OCI-M1 (cell line): ENCODE measurements at regions not wholly inside any gene's neighbourhood (a gene's known extent, or its start where the extent isn't known, plus 50 kb on each side); places are given as distances from the start of the nearest gene placed in this dataset.

Experiments used
- DNase-seq: peaks from one replicate; lab custom pipeline; 2025; lab: John Stamatoyannopoulos, UW

DNA sequence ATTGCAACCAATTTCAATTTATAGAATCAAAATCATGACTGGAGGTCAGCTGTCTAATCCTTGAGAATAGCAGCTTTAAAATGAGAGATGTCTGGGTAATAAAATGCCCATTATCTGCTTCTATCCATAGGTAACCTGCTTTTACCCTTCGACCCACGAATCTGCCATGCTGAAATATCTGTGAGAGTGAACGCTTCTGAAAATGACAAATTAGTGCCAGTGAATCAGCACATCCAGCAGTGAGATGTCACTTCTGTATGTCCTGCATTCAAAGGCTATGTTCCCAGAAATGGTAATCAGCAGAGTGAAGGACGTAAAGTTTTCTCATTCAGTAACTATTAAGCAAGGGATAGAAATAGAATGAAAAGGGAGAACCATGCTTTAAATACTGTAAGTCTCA is 532.4 kb upstream of the ITGA1 start:
- DNase-seq = no peak

DNA sequence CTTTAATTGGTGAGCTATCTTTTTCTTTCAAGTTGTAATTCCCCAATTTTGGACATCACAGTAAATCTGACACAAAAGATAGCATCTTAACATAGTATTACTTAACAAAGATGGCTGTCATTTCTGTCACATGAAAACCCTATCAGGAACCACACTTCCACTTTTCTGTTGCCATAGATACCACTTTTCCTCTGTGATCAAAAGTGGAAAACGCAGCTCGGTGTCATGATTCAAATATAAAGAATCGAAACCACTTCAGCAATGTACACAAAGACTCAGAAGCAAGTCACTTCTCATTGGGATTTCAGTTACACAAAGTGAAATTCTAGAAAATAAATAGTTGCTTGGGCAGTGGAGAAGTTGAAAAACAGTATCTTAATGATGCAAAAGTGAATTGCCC is 524.9 kb upstream of the ITGA1 start:
- DNase-seq = peak; percentile 52

DNA sequence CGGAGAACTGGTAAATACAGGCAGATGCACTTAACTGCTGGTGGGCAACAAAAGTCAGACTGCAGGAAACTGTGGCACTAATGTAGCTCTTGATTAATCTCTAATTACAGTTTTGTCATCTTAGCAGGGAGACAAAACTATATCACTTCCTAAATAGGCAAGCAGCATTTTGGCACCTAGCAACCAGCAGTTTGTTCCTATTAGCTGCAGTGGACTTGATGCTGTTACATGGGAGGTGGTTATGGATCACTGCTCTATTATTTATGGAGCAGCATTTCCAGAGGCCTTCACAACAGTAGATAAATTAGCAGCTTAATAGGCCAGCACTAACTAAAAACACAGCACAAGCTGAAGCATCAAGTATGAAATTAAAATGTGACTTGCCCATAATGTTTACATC is 518.3 kb upstream of the ITGA1 start:
- DNase-seq = peak; percentile 16

DNA sequence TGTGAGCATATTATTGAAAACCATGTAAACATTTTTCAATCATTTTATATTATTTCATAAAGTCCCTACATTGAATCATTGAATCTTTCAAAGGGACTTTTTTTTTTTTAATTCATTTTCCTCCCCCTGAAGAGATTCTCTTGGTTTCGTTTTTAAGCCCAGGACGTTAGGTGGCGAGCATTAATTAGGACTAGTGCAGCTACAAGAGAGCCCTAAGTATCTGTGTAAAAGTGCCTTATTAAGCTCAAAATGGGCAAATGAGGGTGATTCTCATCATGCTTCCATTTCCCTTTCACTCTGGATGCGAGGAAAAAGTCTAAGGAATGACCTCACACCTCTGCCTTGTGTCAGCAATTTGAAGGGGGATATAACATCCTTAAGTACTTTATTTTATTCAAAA is 517.9 kb upstream of the ITGA1 start:
- DNase-seq = peak; percentile 26

DNA sequence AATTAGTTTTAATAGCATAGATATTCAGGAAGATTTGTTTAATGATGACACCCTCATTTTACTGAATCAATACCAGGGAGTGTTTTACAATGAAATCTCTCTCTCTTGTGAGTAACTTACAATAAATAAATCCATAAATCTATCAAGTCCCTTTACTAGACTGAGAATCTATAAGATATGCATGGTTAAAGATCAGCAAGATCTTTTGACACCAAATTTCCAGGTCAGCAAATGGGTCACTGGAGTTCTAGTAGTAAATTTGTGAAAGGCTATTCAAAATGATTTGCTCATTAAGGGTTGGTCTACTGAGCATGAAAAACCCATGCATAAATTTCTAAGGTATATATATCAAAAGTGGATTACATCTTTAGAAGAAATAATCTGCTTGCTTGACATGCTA is 512.1 kb upstream of the ITGA1 start:
- DNase-seq = no peak

DNA sequence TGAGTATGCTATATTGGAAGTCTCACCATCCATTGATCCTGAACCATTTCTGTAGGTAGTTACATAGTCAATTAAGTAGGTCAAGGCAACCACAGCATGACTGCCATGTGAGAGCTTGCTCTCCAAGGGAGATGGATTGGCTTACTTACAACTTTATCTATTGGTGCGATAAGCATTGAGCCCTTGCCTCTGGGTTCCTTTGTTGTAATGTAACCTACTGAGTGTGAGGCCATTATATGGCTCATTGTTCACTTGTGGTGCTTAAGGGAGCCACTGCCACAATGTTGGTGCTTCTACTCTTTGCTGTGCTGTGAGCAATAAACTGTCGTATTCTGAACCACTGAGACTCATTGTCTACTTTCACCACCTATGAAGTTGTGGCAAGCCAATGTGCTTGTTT is 510.6 kb upstream of the ITGA1 start:
- no peak for DNase-seq

DNA sequence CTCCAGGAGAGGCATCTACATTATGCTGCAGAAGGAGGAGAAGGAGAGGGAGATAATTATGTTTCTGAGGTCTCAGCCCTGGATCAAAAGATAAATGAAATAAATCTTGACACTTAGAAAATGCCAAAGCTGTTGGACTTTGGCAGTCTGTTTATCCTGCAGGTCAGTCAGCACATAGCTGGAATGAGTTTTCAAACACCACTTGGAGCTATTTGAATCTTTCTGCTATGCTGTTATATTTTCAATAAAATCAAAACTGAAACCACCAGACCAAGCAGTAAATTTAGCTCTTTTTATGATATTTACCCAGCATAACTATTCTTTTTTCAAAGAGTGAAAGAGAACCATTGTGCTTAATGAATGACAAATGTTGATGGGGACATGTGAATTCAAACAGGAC is 505.1 kb upstream of the ITGA1 start:
- DNase-seq = no peak

DNA sequence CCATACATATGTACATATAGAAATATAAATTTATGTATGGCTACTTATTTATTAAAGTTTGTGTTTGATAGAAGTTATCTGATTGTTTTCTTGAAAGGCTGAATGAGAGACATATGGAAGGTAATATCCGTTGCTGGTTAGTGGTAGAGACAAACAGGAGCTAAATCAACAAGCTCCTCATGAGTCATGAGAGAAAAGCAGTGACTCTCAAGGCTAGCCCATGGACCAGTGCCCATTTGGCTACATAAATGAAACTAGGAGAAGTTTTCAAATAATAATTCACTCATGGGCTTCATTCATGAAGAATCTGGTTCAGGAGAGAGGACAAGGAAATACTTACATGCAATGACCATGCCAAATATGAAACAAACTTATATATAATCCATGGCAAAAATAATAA is 504.5 kb upstream of the ITGA1 start:
- no peak for DNase-seq

DNA sequence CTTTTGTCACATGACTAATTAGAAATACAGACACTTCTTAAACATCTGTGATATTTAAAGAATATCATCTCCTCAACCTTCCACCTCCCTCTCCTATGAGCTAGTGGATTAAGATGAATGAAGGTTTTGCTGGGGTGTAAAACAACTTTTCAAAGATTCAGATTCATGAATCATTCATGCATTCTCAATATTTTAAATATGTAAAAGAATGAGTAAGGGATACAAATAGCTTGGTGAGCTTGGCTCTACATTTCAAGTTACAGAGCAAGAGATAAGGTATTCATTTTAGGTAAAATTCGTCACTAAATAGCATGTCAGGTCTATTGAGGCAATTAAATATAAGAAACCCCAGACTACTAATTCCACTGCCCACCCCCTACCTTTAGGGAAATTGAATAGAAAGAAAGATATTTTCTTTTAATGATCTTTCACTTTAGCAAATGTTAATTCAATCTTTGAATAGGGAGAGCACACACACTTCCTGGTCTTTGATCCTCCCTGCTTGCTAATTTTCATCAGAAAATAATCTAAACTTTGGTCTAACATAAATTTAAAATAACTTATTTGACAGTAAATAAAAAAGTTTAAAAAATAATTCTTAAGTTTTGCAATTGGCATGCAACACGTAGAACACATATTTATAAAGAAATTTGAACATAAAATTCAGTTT is 486.9 kb upstream of the ITGA1 start:
- DNase-seq = no peak

DNA sequence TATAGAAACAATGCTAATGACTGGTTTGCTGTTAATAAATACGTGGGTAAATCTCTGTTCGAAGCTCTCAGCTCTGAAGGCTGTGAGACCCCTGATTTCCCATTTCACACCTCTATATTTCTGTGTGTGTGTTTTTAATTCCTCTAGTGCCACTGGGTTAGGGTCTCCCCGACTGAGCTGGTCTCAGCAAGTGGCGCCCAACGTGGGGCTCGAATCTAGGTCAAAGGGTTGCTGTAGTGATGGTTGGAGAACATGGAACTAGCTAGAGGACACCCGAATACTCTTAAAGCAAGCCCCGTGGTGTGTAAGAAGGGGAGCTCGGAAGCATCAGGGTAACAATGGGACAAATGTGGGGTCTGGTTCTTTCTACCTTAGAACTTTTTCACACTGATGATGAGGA is 482.9 kb upstream of the ITGA1 start:
- DNase-seq = peak; percentile 4

DNA sequence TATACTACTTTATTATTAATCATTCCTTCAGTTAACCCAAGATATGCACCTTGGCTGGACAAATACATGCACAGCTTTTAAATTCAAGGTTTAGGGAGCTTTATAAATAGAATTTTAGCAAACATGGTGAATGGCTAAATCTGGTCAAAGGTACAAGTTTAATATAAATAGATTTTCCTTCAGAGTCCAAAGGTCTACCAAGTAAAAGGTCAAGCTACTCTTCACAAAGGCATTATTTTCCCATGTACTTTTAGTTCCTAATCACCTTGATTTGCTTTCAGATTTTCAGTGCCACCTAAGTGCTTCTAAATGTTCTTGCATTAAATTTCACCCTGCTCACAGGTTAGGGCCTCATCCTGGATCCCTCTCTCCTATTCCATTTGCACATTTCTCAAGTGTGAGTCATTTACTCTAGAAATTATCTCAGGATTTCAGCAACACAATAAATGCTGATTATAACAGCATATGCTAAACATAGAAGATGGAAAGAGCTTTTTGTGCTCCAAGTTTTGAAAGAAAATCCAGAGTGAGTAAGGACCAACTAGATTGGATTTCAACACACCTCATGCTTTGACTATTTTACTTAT is 459.4 kb upstream of the ITGA1 start:
- no peak for DNase-seq

DNA sequence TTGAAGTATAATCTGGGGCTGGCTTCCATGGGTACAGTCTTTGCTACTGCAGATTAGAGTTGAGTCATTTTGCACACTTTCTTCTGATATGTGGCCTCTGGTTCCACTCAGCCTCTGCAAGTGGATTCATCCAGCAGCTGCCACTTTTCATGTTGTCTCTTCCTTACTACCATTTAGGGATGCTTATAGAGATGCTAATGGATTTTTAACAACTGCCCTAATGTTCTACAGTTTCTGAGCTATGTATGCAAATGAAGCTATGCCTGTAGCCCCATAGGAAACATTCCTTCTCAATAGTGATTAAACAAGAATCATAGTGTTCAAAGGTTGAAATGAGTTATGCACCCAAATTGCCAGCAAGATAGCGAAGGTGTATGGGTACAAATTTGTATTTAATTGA is 456.0 kb upstream of the ITGA1 start:
- no peak for DNase-seq

DNA sequence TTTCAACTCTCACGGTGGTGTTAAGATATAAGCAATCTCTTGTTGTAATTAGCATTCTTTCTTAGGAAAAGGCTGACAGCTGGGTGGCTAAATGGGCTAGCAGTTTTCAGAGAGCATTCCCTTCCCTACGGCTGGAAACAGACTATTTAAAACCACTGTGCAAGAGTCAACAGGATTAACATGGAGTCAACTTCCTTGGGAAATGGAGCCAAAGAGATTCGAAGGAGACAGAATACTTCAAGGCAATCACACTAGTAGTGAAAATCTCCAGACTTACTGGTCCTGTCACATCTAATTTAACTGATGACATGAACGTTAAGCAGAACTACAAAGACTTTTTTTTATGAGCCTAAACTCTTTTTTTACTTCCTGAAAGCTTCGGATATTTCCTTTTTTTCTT is 453.3 kb upstream of the ITGA1 start:
- DNase-seq = no peak

DNA sequence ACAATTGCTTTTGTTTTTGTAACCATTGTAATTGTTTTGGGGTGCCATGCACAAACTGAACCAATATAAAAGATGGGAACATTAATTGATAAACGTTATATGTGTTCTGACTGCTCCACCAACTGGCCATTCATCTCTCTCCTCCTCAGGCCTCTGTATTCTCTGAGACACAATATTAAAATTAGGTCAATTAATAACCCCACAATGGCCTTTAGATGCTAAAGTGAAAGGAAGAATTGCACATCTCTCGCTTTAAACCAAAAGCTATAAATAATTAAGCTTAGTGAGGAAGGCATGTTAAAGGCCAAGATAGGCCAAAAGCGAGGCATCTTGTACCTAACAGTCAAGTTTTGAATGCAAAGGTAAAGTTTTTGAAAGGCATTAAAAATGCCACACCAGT is 448.4 kb upstream of the ITGA1 start:
- DNase-seq = no peak

DNA sequence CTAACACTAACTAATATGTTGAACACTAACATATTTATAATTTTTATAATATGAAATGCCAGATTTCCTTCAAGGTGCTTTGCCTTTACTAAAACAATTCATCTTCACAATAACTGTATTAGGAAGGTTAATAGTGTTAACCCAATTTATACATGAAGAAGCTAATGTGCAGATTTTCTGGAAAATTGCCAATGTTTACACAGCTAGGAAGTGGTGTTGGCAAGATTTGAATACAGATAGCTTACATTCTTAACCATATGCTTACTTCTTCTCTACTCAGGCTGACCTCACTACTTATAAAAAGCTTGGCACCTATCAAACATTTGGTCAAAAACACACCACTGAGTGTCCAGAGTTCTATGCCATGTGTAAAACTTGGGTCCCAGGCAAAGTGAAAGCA is 445.4 kb upstream of the ITGA1 start:
- no peak for DNase-seq

DNA sequence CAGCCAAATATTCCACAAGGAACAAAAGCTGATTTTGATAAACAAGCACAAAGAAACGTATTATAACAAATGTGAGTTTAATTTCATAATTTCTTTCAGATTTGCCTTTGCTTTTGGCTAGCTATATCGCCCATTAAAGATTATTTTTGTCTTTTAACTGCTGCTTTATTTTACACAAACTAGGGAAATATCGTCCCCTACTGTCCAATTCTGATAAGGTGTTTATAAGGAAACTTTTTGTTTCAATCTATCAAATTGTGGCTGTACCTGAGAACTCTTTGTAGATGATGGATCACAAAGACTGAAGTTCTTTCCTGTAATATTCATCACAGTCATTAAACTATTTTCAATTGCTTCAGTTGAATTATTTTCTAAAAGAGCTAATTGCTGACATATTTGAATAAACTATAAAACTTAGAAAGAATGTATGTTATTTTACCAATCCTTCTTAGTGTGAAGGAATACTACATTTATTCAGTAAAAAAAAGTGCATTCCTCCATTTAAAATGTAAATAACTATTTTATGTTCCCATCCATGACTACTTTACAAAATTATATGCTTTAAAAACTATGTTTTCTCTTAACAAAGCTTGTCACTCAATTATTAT is 431.3 kb upstream of the ITGA1 start:
- peak; percentile 54 for DNase-seq

DNA sequence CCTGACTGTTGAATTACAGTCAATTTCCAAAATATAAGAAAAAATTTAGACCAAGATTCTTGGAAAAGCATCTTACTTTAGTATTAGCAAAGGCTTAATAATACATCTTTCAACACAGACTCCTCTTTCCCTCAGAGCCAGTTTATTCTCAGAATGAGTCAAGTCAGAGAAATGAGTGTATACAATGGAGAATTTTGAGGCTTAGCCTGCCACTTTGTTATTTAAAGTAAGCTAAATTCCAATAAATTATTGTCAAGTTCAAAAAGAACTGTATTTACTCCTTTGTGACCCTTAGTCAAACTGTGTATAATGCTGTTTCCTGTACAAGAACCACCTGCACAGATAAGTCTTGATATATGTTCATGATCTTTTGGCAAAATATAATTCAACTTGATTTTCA is 428.5 kb upstream of the ITGA1 start:
- no peak for DNase-seq

DNA sequence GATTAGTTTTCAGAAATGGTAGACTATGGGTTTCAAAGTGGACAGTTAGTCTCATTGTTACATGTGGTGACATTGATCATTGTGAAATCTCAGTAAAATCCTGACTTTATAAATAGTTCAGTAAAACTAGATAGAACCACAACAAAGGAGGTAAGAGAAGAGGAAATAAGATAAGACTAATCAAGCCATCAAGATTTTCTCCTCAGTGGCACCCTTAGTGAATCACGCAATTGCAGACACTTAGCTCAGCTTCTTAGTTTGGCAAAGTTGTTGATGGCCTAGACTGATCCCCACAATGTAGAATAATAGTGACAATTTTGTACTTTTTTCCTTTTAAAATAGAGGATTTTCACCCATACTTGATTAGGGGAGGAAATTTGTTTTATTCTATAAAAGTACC is 426.7 kb upstream of the ITGA1 start:
- DNase-seq = no peak

DNA sequence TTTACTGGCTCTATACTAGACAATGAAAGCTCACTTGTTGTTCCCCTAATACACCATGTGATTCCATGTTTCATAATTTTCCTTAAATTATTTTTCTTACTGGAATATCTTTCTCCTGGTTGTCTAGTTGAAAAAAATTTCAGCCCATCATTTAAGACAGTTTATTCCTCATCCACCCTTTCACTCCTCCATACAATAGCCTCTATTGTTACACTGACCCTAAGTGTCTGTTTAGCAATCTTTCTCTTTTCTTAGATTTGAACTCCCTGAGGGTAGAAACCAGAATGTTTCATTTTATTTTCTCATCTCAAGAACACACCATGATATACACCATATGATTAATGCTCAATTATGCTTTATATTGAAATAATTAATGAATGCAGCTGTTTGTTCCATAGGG is 413.4 kb upstream of the ITGA1 start:
- DNase-seq = no peak

DNA sequence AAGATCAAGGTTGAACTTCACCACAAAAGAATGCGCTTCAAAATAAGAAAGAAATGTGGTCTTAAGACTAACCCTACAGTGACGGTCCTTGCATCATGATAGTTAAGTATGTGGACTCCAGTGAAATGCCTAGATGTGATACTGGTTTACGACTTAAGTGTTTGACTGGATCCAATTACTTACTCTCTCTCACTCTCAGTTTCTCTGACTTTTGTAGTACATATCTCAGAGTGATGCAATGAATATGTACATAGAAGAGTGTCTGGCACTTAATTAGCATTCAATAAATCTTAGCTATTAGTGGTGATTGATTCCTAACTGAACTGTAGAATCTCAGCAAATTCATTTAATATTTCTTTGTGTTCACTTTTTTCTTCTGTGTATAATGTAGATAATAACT is 411.7 kb upstream of the ITGA1 start:
- DNase-seq = no peak

DNA sequence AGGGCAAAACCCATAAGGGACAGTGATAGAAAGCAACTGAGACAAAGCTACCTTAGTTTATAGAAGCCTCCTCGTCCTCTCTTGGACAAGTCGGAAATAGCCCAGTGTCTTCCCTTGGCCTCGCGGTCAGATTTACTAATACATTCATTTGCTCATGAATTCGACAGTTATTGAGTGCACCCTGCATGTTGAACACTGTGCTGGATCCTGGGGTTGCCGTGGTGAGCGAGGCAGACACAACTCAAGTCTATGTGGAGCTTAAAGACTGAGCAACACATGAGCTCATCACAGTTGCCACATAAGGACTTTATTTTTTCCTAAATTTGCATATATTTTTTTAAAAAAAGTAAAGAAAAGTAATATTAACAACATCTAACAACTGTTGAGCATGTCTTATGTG is 411.1 kb upstream of the ITGA1 start:
- DNase-seq = no peak

DNA sequence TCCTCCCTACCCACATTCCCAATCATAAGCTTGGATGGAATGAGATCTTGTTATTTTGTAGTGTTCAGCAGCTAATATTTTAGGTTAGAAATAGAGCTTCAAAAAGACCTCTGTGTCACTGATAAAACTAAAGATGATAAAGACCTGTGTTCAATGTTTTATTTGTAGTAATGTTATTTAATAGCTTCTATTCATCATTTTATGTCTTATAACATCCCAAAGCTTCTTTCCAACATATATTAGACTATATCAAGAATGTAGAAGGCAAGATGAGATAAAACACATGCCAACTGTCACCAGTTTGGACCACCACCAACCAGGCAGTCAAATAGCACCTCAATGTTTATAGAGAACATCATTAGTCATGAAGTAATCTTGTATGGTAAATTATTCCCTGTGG is 409.5 kb upstream of the ITGA1 start:
- DNase-seq = no peak

DNA sequence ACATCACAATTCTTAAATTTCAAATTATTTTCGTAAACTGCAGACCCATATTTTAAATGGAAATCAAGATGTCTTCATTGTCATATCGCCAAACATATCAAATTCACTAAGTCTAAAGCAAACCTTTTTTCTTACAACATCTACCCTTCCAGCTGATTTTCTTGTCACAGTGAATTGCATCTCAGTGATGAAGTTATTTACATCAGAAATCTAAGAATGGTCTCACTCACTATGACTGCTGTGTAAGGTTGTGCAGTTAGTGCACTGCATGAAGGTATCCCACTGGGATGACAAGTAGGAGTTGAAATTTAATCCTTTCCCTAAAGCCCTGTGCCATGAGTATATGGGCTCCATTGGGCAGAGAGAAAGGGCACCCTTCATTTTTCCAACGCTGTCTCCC is 399.4 kb upstream of the ITGA1 start:
- DNase-seq = no peak

DNA sequence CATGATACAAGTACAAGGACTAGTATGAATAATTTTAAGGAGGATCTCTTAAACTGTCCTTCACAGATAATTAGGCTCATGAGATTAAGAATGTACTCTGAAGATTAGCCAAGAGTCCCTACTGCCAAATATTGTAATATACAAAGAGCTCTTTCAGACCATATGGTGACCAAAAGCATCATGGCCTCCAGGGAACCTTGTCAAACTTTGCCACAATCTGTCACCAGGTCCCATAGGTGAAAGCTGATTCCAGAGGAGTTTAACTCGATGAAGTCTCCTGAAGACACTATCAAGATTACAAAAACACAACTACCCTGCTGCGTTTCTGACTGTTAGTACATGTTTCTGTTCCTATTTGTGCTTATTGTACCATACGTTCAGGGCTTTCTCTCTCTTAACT is 395.4 kb upstream of the ITGA1 start:
- DNase-seq = no peak
